ENCODE measurements at regions not wholly inside any gene's neighbourhood (a gene's known extent, or its start where the extent isn't known, plus 50 kb on each side); places are given as distances from the start of the nearest gene placed in this dataset.
"Not testable (repeated sequence)": the region's sequence is repeated elsewhere in the genome, so short reads cannot be mapped to it uniquely, and the experiment has no call there.

DNA sequence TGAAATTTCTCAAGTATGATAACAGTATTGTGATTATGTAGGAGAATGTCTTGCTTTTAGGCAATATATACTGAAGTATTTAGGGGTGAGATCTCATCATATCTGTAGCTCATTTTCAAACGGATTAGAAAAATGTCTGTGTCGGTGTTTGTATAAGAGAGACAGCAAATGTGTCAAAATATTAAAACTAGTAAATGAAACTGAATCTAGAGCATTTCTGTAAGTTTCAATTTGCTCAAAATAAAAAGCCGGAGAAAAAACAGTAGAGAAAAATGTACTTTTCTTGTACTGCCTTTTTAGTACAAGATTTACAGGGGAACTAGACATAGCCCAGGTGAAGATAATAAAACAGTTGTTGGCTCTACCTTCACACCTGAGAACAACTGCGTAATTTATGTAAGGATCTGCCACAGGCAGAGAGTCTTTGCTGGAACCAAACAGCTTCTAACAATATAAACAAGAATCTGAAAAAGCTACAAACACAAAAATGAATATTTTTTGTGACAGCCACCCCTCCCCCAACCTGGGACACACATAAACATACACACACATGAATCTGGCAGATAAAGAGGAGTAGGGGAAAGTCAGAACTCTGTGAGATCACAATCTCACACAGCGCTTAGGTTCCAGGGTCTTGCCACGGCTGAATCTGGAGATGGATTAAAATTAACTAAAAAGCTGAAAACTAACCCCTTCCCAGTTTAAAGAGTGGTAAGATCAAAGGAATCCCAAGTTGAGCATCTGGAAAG lies 153.3 kb downstream of the AVL9 start:
- no peak for DNase-seq (ENCODE audit: low spot score)

DNA sequence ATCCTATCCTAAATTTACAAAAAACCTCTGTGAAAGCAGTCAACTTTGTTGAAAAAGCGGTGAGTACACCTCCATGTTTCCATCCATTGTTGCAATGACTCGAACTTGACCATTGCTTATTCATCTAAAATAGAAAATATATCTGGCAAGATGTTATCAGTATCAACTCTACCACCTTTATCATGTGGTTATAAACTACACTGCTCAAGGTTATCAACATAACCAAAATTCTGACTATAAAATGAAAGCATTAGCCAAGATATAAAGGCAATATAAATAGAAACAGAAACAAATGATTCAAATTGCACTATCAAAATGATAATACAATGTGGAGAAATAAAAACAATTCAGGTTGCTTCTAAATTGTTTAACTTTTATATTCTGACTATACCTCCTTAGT lies 150.0 kb downstream of the AVL9 start:
- DNase-seq (ENCODE audit: low spot score) = not testable (repeated sequence)

DNA sequence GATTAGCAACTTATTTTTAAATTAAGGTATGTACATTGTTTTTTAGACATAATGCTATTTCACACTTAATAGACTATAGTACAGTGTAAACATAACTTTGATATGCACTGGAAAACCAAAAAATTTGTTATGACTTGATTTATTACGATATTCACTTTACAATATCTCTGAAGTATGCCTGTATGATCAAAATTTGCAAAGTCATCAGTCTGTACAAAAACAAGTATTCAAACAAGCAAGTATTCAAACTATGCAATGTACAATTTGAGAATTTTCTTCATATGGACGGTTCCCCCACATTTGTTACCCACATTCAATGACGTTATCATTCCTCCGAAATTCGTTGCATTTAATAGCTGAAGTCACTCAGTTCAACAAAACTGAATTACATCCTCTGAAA lies 147.9 kb downstream of the AVL9 start:
- DNase-seq (ENCODE audit: low spot score) = no peak

DNA sequence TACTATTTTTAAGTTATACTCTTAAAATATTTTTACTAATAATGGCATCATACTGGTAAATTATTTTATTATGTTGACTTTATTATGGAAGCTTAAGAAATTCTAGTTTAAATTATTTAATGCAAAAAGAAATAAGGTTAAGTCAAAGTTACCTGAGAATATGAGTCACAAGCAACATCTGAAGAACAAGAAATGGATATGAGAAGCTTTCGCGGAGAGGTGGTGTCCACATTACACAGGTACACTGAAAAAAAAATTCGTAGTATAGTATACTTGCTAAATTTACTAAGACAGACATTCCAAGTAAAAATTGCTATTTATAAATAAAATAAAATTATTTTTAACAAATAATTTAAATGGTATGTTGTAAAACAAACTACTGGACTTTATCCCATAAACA lies 143.8 kb downstream of the AVL9 start:
- no peak for DNase-seq (ENCODE audit: low spot score)

DNA sequence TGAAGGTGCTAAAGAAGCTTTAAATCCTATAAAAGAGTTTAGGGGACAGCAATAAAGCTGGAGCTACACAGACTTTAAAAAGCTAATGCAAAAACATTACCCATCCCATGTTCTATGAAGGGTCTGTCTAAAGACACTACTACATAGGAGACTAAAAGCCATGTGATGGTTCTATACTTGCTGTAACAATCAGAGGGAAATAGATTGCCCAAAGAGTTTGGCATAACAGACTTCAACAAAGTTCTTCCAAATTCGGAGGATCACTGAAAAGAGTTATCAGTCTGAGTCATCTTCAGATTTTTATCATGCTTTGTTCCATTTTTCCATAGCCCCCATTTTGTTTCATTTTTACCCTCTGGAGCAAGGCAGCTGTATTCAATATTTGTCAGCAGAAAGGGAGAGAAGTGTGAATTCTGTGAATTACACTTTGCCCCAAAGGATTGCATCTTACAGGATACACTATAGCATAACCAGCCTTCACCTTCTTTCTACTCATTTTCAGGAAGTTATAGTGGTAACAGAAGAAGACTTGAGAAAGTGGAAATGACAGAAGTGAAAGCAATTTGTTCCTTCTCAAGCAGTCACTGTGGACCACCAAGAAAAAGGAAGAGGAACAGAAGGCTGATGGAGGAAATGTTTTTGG lies 143.3 kb downstream of the AVL9 start:
- DNase-seq (ENCODE audit: low spot score) = peak; percentile 5
